Amniotic epithelial cell (primary cell): ENCODE measurements at regions not wholly inside any gene's neighbourhood (a gene's known extent, or its start where the extent isn't known, plus 50 kb on each side); places are given as distances from the start of the nearest gene placed in this dataset.
A peak's percentile ranks its signal among the peaks of the same experiment; 100 is the strongest.
"Not testable (repeated sequence)": the region's sequence is repeated elsewhere in the genome, so short reads cannot be mapped to it uniquely, and the experiment has no call there.

Experiments
- DNase-seq: peaks from one replicate; pipeline ENCODE4 v3.0.0-alpha.2; 2010; ENCODE audit warnings: low read depth

DNA sequence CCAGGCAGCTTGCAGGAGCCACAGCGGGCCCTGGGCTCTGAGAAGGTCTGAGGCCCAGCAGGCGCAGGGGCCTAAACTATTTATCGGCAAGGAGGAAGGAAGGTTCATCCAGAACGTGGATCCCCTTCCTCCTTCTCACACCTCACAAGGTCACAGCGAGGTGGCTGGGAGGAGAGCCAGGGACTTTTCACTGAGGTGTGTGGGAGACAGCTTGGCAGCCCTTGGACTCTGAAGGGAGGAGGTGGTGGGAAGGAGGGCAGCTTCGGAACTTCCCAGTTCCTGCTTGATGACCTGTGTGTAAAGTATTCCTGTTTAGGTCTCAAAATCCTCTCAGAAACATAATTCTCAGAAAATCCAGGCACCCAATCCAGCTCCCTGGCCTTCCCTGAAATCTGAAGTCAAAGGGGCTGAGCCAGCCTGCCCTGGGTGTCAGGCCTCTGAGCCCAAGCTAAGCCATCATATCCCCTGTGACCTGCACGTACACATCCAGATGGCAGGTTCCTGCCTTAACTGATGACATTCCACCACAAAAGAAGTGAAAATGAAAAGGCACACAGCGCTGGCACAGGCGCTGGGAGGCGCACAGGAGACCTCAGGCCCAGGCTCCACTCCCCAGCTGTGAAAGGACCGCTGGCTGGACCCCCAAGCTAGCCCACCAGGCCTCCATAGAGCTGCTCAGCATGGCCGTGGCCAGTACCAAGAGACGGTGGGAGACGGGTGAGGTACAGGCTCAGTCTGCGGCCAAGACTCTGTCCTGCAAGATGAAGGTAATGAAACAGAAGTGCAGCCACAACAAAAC is 269.4 kb upstream of the FRG2C start:
- DNase-seq: peak; percentile 4

DNA sequence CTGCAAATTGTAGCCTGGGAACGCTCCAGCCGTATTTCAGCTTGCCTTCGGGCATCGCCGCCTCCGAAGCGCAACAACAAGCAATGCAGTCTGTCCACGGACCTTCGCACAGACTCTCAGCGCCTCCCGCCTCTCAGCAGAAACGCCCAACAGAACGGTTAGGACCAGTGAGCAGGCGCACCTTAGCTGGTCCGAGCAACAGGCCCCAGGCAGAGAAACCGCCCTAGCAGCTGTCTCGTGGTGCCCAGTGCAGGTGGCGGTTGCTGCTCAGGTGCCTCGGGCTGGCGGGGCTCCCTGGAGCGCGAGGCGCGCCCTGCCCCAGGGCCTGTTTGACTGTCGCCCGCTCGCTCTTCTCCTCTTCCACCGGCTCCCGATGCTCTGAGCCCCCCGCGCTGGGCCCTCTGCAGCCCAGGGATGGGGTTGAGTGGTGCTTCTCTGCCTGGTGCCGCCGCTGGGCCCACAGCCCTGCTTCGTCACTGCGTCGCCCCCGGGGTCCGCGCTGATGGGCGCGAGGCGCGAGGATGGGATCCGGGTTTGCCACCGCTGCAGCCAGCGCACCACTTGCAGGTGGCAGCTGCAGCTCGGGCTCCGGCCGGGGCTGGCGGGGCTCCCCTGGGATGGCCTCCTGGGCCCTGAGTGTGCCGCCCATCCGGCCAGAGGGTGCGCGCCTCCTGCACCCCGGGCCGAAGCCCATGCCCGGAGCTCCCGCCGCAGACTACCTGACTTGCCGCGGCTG is 268.4 kb upstream of the FRG2C start:
- DNase-seq: no peak

- DNase-seq: no peak
These were observed 267.8 kb upstream of the FRG2C start for GRCh38 chr3:75396316-75396802.

DNA sequence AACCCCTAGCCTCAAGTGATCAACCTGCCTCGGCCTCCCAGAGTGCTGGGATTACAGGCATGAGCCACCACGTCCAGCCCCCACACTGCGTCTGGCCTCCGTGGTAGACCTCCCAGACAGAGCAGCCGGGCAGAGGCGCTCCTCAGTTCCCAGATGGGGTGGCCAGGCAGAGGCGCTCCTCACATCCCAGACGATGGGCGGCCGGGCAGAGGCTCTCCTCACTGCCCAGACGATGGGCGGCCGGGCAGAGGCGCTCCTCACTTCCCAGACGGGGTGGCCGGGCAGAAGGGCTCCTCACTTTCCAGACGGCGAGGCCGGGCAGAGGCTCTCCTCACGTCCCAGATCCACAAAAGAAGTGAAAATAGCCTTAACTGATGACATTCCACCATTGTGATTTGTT is 266.6 kb upstream of the FRG2C start:
- not testable (repeated sequence) for DNase-seq

- DNase-seq: not testable (repeated sequence)
These were observed 241.8 kb upstream of the FRG2C start for GRCh38 chr3:75422101-75422945.

DNA sequence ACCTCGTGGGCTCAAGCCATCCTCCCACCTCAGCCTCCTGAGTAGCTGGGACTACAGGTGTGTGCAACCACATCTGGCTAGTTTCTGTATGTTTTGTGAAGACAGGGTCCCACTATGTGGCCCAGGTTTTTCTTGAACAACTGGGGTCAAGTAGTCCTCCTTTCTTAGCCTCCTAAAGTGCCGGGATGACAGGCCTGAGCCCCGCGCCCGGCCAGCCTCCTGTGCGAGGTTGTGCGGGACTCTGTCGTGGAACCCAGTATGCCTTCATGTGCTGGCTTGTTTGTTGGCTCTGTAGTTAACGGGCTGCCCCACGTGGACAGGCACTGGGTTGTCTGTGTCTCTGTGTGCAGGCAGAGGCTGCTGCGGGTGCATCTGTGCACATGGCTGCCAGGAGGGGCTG is 238.7 kb upstream of the FRG2C start:
- DNase-seq: not testable (repeated sequence)

DNA sequence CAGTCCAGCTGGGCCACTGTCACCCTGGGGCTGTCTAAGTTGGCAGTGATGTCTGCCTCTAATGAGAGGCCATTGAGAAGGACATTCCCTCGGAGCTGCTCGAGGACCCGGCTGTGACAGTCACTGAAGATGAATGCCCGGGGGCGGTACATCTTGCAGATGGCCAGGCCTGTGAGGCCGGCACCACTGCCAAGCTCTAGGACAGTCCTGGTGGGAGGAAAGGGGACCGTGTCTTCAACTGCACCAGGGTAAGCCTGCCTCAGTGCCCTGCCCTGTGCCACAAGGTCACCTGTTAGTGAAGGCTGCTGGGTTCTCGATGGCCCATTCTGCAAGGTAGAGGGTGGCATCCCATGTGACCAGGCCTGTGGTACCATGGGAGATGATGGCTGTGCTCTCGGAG is 236.6 kb upstream of the FRG2C start:
- not testable (repeated sequence) for DNase-seq

DNA sequence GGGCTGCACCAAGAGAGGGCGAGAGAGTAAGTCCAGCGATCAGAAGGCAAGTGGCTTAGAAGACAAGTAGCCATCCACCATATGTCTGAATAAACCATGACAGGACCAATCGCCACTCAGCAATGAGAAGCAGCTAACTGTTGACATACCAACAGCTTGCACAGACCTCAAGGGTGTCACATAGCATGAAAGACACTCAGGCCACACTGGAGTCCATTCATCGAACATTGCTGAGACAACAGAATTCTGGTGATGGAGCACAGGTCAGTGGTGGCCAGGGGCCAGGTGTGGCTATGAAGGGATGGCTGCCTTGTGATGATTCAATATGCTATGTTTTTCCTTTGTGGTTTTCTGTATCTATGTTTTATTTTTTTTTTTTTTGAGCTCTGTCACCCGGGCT is 236.2 kb upstream of the FRG2C start:
- DNase-seq: not testable (repeated sequence)

DNA sequence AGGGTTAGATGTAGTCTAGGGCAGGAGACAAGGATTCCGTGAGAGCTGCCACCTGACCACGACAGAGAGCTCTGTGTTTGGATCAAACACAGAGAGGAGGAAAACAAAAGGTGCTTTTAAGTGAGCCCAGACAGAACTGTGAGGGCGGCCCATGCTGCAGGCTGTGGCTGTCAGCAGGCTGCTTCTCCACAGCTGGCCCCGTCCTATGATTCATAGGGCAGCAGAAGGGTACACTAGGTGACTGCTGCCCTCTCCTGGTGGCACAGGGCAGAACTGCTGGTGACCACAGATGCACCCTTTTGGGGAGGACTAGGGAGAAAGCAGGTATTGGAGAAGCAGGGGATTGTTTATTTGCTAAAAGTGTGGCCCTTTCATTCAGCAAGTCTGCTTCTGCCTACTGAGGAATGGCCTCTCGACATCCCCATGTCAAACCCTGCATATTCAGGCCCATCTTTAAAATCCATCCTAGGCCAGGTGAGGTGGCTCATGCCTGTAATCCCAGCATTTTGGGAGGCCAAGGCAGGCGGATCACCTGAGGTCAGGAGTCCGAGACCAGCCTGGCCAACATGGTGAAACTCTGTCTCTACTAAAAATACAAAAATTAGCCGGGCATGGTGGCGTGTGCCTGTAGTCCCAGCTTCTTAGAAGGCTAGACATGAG is 234.4 kb upstream of the FRG2C start:
- DNase-seq: peak; percentile 63

- DNase-seq: not testable (repeated sequence)
These were observed 233.7 kb upstream of the FRG2C start for GRCh38 chr3:75430406-75430805.

DNA sequence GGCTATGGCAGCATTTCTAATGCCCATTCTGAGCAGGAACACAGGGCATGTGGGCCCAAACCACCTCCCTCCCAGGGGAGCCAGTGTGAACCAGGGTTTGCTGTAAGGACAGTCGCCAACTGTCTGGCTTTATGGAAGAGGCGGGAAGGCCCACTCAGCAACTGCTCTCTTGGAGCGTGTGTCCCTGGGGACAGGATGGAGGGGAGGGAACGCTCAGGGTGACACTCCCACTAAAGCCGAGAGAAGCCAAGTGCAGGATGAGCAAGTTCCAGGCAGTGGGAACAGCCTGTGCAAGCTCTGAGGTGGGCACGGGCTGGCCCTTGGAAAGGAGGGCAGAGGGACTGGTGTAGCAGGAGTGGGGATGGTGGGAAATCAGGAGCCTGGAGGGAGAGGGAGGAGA is 233.0 kb upstream of the FRG2C start:
- not testable (repeated sequence) for DNase-seq

- DNase-seq: not testable (repeated sequence)
These were observed 231.7 kb upstream of the FRG2C start for GRCh38 chr3:75432466-75432865.

DNA sequence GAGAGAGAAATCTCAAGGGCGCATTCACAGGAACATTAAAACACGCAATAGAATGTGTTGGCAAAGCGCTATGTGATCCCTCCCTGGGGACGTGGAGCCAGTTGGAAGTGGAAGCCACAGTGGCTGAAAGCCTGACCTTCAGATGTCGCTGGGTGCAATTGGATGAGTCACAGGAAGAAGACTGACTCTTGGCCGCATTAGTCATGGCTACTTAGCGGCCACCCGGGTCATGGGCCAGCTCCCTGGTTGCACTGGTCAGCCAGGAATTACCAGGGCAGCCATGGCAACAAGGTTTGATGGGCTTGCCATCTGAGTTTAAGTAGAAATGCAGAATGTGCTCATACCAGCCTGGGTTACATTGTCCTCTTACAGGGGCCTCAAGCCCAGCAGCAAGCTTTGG is 231.2 kb upstream of the FRG2C start:
- DNase-seq: peak; percentile 73

- not testable (repeated sequence) for DNase-seq
These were observed 230.8 kb upstream of the FRG2C start for GRCh38 chr3:75433295-75433694.

- DNase-seq: peak; percentile 52
These were observed 229.7 kb upstream of the FRG2C start for GRCh38 chr3:75434276-75434912.

- peak; percentile 98 for DNase-seq
These were observed 229.0 kb upstream of the FRG2C start for GRCh38 chr3:75434913-75435793.

DNA sequence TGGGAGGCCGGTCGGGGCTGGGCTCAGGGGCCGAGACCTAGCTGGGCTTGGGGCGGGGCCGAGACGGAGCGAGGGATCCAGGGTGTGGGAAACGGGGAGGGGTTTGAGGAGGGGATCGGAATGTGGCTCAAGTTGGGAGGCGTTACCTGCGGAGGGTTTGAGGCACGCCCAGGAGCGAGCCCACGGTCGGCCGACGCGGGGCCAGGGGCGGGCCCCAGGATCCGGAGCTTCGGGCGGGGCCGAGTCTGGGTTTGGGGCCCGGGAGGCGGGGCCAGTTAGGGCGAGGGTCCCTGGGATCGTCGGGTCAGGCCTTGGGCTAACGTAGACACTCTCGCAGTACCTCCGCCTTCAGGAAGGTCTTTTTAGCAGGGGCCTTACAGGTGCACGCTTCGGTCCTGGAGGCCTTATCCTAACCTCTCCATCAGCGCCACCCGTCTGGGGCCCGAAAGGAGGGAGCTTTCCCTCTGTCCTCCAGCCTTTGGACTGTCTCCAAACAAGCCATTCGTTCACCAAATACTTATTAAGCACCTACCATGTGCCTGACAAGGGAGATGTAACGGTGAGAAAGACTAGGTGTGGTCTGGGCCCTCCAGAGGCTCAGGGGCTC is 228.2 kb upstream of the FRG2C start:
- peak; percentile 3 for DNase-seq

GRCh38 chr3:75440986-75441385 is 223.1 kb upstream of the FRG2C start:
- DNase-seq: not testable (repeated sequence)

DNA sequence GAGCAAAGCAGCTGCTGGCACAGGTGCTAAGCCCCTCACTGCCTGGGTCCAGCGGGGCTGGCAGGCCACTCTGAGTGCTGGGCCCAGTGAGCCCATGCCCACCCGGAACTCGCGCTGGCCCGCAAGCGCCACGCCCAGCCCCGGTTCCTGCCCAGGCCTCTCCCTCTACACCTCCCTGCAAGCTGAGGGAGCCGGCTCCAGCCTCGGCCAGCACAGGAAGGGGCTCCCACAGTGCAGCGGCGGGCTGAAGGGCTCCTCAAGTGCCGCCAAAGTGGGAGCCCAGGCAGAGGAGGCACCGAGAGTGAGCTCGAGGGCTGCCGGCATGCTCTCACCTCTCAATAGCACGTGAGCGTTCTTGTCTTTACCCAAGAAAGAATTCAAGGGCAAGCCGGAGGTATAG is 219.5 kb upstream of the FRG2C start:
- not testable (repeated sequence) for DNase-seq

DNA sequence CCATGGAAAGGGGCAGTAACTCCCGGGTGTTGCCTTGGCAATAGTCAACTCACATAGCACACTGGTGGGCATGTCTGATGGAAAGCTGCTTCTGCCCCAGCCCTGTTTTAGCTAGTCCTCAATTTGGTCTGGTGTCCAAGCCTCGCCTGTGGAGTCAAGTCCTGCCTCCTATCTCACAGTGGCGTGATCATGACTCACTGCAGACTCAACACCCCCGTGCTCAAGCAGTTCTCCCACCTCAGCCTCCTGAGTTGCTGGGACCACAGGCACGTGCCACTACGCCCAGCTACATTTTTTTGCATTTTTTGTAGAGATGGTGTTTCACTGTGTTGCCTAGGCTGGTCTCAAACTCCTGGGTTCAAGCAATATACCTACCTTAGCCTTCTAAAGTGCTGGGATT is 218.9 kb upstream of the FRG2C start:
- DNase-seq: not testable (repeated sequence)
